GM21576 (cell line): ENCODE measurements at regions not wholly inside any gene's neighbourhood (a gene's known extent, or its start where the extent isn't known, plus 50 kb on each side); places are given as distances from the start of the nearest gene placed in this dataset.
"Not testable (repeated sequence)": the region's sequence is repeated elsewhere in the genome, so short reads cannot be mapped to it uniquely, and the experiment has no call there.

Experiments
- ATAC-seq: cut with Tn5 transposase; IDR thresholded peaks from one replicate; pipeline ENCODE4 v1.9.1; 2021; ENCODE audit warnings: mild to moderate bottlenecking, moderate library complexity; ENCODE audit not compliant: unreplicated experiment

- ATAC-seq = no peak
These were observed 104.5 kb upstream of the GATB start for GRCh38 chr4:151865312-151865711.

GRCh38 chr4:151864068-151864467 is 103.3 kb upstream of the GATB start:
- no peak for ATAC-seq

GRCh38 chr4:151862766-151863165 is 102.0 kb upstream of the GATB start:
- no peak for ATAC-seq

GRCh38 chr4:151860561-151861093 is 99.8 kb upstream of the GATB start:
- ATAC-seq = no peak

DNA sequence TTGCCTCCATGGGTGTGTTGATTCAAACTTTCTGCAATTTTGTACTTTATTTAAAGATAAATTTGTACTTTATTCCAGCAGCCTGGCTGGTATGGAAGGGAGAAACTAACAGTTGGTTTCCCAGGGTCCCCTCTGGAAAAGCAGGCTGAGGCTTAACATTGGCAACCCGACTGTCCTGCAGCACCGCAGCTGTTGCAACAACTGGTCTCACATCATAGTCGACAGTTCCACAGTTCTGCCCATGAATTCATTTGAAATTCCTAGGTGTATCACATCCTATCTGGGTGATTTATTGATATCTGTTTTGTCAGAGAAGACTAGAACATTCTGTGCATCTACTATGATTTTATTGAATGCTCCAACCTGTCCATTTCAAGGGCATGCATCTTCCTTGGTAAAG is 98.8 kb upstream of the GATB start:
- ATAC-seq = no peak

- no peak for ATAC-seq
These were observed 97.5 kb upstream of the GATB start for GRCh38 chr4:151858356-151858755.

- no peak for ATAC-seq
These were observed 96.6 kb upstream of the GATB start for GRCh38 chr4:151857368-151857767.

- no peak for ATAC-seq
These were observed 94.9 kb upstream of the GATB start for GRCh38 chr4:151855747-151856146.

- no peak for ATAC-seq
These were observed 93.9 kb upstream of the GATB start for GRCh38 chr4:151854731-151855130.

DNA sequence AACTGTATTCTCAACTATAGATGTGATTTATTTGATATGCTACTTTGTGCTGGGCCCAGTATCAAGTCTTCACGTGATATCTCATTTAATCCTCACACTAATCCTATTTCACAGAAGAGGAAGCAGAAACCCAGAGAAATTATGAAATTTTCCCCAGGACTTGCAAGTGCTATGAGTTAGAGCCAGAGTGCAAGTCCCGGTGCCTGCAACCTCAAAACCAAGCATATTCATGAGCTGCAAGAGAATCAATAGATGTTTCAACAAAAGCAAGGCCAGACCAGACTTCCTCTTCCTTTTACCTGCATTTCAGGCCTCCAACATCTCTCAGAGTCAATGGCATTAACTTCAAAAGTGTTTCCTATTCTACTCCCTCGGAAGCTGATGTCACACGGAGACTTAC is 92.2 kb upstream of the GATB start:
- ATAC-seq = no peak

GRCh38 chr4:151852202-151852601 is 91.4 kb upstream of the GATB start:
- no peak for ATAC-seq

GRCh38 chr4:151851354-151851753 is 90.5 kb upstream of the GATB start:
- ATAC-seq = no peak

DNA sequence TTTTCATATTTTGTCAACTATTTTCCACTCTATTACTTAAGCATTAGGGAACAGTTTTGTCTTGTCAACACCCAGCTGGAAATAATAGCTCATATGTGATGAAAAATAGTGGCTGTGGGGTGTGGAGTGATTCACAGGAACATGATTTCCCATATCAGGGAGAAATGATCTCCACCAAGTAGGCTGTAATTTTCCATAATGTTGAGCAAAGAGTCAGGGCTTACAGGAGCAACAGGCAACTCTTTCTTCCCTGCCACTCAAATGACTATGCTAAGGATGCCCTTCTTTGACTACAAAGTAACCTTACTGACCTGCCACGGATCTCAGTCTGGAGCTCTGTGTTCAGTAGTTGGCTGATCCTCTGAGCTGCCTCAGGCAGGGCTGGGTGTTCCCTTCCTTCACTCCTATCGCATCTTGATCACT is 90.0 kb upstream of the GATB start:
- no peak for ATAC-seq

DNA sequence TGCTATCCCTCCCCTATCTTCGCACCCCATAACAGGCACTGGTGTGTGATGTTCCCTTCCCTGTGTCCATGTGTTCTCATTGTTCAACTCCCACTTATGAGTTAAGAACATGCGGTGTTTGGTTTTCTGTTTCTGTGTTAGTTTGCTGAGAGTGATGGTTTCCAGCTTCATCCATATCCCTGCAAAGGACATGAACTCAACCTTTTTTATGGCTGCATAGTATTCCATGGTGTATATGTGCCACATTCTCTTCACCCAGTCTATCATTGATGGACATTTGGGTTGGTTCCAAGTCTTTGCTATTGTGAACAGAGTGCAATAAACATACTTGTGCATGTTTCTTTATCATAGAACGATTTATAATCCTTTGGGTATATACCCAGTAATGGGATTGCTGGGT is 84.7 kb upstream of the GATB start:
- ATAC-seq = not testable (repeated sequence)

GRCh38 chr4:151842430-151843079 is 81.7 kb upstream of the GATB start:
- ATAC-seq = no peak

- no peak for ATAC-seq
These were observed 80.3 kb upstream of the GATB start for GRCh38 chr4:151841107-151841506.

DNA sequence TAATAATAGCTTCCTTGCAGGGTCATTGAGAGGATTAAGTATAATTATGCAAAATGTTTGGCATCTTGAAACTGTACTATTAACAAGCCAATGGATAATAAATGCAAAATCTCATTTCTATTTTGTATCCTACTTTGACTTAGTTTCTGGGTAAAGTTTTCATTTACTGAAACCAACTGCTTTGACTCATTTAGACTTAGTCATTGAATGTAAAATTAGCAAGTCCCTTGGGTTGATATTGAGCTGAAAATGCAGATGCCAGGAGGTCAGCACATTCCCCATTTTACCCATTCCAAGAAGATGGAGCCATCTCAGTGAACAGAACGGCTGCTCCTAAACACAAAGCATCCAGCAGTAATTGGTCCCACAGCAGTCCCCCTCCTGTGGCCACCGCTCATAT is 74.7 kb upstream of the GATB start:
- ATAC-seq = no peak

DNA sequence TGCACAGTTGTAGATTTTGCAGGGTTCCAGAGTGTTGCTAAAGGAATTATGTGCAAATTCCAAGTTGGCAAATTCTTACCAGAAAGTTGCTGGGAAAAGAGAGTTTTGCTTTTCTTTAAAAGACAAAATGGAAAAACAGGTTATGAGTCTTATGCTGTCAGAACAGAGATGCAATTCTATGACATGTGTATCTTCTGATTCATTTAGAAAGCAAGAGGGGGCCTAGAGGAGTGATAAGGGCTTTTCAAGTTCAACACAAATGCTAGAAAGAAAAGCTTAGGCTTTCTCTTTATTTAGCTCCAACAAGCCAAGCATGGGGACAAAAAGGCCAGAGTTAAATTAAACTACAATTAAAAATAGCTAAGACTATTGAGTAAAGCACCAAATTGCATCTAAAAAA is 72.4 kb upstream of the GATB start:
- peak; percentile 62 for ATAC-seq

DNA sequence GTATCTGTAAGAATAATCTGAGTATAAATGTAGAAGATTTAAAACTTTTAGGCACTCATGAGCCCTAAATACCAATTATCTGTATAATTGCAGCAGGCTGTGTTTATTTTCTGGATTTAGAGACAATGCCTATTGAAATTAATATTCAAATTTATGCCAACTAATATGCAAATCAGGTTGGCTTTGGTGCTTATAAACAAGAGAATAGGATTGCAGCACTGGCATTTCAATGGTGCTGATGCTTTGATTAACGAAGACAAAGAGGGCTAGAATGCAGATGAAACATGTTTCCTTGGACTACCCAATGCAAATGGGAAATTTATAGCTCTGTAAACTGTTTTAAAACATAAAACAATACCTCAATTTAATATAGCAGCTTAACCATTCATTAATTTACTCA is 70.7 kb upstream of the GATB start:
- no peak for ATAC-seq

GRCh38 chr4:151830168-151830567 is 69.4 kb upstream of the GATB start:
- no peak for ATAC-seq

GRCh38 chr4:151829309-151829708 is 68.5 kb upstream of the GATB start:
- no peak for ATAC-seq

DNA sequence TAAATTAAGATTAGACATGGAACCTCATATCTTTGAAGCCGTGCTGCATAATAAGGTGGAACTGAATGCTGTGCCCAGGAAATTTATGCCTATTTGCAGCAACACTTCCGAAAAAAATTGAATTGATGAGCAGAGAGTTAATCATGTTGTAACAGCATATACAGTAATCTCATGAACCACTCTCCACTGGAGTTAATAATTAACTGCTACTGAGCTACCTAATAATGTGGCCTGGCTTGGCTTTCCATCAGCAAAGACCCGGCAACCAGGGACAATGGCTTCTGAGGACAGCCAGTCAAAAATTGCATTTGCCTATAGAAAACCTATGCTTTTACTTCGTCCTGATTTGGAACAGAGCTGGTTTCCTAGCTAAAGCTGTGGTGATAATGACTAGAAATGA is 63.8 kb upstream of the GATB start:
- ATAC-seq = no peak

DNA sequence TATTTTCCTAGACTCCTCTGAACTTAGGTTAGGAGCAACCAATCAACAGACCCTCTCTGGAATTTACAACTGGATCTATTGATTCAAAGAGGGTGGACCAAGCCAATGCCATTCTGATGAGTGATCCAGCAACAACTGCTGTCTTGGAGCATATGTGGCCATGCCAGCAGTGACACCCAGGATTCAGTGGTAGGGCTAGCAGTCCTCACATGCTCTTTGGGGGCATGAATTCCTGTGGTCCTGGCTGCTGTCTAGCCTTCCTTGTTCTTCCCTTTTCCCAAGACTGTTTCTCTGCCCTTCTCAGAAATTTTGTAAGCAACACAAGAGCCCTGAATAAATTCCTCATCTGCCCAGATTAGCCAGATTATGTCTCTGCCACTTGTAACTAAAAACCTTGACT is 61.5 kb upstream of the GATB start:
- ATAC-seq = no peak
